ENCODE measurements at regions not wholly inside any gene's neighbourhood (a gene's known extent, or its start where the extent isn't known, plus 50 kb on each side); places are given as distances from the start of the nearest gene placed in this dataset.

- DNase-seq (ENCODE audit: low read depth in 2 of 2): no peak
Measured at GRCh38 chr9:27625751-27626150, 52.5 kb upstream of the C9orf72 start.

GRCh38 chr9:27626244-27627187, 53.2 kb upstream of the C9orf72 start:
- no peak for DNase-seq (ENCODE audit: low read depth in 2 of 2)

GRCh38 chr9:27627188-27627564, 53.9 kb upstream of the C9orf72 start:
- DNase-seq (ENCODE audit: low read depth in 2 of 2): no peak

- DNase-seq (ENCODE audit: low read depth in 2 of 2): no peak
Measured at GRCh38 chr9:27628311-27628710, 55.0 kb upstream of the C9orf72 start.

- no peak for DNase-seq (ENCODE audit: low read depth in 2 of 2)
Measured at GRCh38 chr9:27629425-27629824, 56.1 kb upstream of the C9orf72 start.

GRCh38 chr9:27632254-27632653, 59.0 kb upstream of the C9orf72 start:
- no peak for DNase-seq (ENCODE audit: low read depth in 2 of 2)

GRCh38 chr9:27633764-27634163, 60.5 kb upstream of the C9orf72 start:
- DNase-seq (ENCODE audit: low read depth in 2 of 2): no peak

GRCh38 chr9:27634879-27635278, 61.6 kb upstream of the C9orf72 start:
- DNase-seq (ENCODE audit: low read depth in 2 of 2): no peak

- DNase-seq (ENCODE audit: low read depth in 2 of 2): no peak
Measured at GRCh38 chr9:27638716-27639115, 65.4 kb upstream of the C9orf72 start.

- no peak for DNase-seq (ENCODE audit: low read depth in 2 of 2)
Measured at GRCh38 chr9:27645161-27645840, 72.0 kb upstream of the C9orf72 start.

- DNase-seq (ENCODE audit: low read depth in 2 of 2): no peak
Measured at GRCh38 chr9:27653246-27653645, 80.0 kb upstream of the C9orf72 start.

GRCh38 chr9:27653957-27654356, 80.7 kb upstream of the C9orf72 start:
- DNase-seq (ENCODE audit: low read depth in 2 of 2): no peak

- DNase-seq (ENCODE audit: low read depth in 2 of 2): no peak
Measured at GRCh38 chr9:27654629-27655285, 81.5 kb upstream of the C9orf72 start.

- DNase-seq (ENCODE audit: low read depth in 2 of 2): no peak
Measured at GRCh38 chr9:27655441-27655840, 82.2 kb upstream of the C9orf72 start.

- DNase-seq (ENCODE audit: low read depth in 2 of 2): no peak
Measured at GRCh38 chr9:27659001-27659400, 85.7 kb upstream of the C9orf72 start.

GRCh38 chr9:27659571-27659970, 86.3 kb upstream of the C9orf72 start:
- no peak for DNase-seq (ENCODE audit: low read depth in 2 of 2)

GRCh38 chr9:27660148-27660547, 86.9 kb upstream of the C9orf72 start:
- DNase-seq (ENCODE audit: low read depth in 2 of 2): no peak

- no peak for DNase-seq (ENCODE audit: low read depth in 2 of 2)
Measured at GRCh38 chr9:27663526-27663925, 90.2 kb upstream of the C9orf72 start.

- DNase-seq (ENCODE audit: low read depth in 2 of 2): no peak
Measured at GRCh38 chr9:27664121-27664779, 91.0 kb upstream of the C9orf72 start.

GRCh38 chr9:27665136-27665535, 91.9 kb upstream of the C9orf72 start:
- DNase-seq (ENCODE audit: low read depth in 2 of 2): no peak

GRCh38 chr9:27668280-27668679, 95.0 kb upstream of the C9orf72 start:
- DNase-seq (ENCODE audit: low read depth in 2 of 2): no peak

- DNase-seq (ENCODE audit: low read depth in 2 of 2): no peak
Measured at GRCh38 chr9:27671636-27672035, 98.4 kb upstream of the C9orf72 start.
